AG04449 (cell line): ENCODE measurements at regions not wholly inside any gene's neighbourhood (a gene's known extent, or its start where the extent isn't known, plus 50 kb on each side); places are given as distances from the start of the nearest gene placed in this dataset.
A peak's percentile ranks its signal among the peaks of the same experiment; 100 is the strongest.

ENCODE experiments used
- CTCF ChIA-PET: fragments of 350-600 bp; formaldehyde crosslinking; extraction: SDS; loops from one replicate; lab custom pipeline; 2021; ENCODE audit warnings: antibody characterized with exemption; lab: Yijun Ruan, JAX
- POLR2A ChIA-PET: fragments of 400-600, 350-600 bp; formaldehyde crosslinking; extraction: SDS; loops from one replicate; lab custom pipeline; 2020; ENCODE audit warnings: antibody characterized with exemption, inconsistent platforms; lab: Yijun Ruan, JAX
- DNase-seq: peaks from one replicate; pipeline ENCODE4 v3.0.0-alpha.2; 2010; ENCODE audit warnings: low read depth, low spot score
- H3K4me3 ChIP-seq: 2 replicates; pipeline ENCODE4 v1.5.1; 2011; ENCODE audit warnings: low read depth, mild to moderate bottlenecking, control low read depth, low read length
- TF ChIP-seq, protein P1 (sequence below): IDR thresholded peaks from one replicate; pipeline ENCODE4 v1.5.1; 2011; ENCODE audit warnings: mild to moderate bottlenecking, moderate library complexity, low read length, control low read depth, inconsistent platforms; ENCODE audit not compliant: insufficient read depth; ENCODE audit errors: missing control alignments

DNA sequence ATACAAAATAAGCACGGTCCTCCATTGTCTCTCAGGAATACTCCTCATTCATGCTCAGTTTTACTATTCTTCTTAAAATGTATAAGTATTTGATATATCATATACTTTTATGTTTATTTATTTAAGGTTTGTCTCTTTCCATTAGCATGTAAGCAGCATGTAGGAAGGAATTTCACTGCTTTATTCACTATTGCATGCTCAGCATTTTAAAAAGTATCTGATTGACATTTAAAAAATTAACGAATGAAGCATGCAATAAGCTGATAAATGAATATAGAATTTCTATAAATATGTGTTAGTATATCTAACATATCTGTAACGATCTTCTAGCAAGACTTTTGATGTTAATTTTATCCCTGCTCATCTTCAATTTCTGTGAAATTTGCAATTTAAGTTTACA, 402.7 kb upstream of the BRINP3 start:
- DNase-seq = no peak
- ChIA-PET CTCF (no interaction called here), POLR2A (no interaction called here)
- no peak overlapping the region for H3K4me3 ChIP-seq
- TF ChIP-seq, protein P1, sequence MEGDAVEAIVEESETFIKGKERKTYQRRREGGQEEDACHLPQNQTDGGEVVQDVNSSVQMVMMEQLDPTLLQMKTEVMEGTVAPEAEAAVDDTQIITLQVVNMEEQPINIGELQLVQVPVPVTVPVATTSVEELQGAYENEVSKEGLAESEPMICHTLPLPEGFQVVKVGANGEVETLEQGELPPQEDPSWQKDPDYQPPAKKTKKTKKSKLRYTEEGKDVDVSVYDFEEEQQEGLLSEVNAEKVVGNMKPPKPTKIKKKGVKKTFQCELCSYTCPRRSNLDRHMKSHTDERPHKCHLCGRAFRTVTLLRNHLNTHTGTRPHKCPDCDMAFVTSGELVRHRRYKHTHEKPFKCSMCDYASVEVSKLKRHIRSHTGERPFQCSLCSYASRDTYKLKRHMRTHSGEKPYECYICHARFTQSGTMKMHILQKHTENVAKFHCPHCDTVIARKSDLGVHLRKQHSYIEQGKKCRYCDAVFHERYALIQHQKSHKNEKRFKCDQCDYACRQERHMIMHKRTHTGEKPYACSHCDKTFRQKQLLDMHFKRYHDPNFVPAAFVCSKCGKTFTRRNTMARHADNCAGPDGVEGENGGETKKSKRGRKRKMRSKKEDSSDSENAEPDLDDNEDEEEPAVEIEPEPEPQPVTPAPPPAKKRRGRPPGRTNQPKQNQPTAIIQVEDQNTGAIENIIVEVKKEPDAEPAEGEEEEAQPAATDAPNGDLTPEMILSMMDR = no peak

DNA sequence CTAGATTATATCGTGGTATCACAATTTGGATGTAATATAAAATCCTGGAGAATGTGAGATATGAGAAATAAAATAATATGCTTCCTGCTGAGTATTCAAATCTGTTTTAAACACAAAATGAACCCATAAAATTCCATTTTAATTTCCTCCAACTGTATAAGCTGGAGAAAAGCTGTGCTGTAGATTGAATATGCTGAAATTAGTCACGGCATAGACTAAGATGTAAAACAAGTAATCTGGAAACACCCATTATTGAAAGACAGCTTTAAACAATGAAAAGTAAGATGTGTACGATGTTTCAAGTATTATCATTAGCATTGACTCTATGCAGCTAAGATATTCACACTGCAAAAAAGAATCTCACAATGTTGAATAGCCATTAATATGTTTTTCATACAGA, 403.4 kb upstream of the BRINP3 start:
- DNase-seq = no peak
- POLR2A ChIA-PET = no interaction called here
- TF ChIP-seq, protein P1 = no peak

DNA sequence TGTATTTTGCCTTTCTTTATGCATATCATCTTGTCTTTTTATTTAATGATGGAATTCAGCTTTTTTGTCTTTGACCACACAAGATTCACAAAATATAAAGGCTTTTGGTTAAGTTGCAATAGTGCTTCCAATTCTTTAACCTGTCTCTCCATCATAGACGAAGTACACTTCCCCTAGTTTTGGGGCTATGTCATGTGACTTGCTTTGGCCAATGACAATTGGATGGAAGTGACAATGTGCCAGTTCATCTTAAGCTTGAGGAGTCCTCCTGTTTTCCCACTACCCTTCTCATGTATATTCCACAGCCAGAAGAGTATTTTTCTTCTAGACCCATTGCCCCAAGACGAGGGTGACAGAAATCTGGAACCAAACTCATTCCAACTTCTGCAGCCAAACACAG, 419.6 kb upstream of the BRINP3 start:
- CTCF ChIA-PET = no interaction called here
- POLR2A ChIA-PET = no interaction called here
- no peak for DNase-seq
- TF ChIP-seq, protein P1 = no peak
- H3K4me3 ChIP-seq = no peak overlapping the region

More for the DNA sequence above, 403.4 kb upstream of the BRINP3 start:
- H3K4me3 ChIP-seq = no peak overlapping the region
- CTCF ChIA-PET = no interaction called here

DNA sequence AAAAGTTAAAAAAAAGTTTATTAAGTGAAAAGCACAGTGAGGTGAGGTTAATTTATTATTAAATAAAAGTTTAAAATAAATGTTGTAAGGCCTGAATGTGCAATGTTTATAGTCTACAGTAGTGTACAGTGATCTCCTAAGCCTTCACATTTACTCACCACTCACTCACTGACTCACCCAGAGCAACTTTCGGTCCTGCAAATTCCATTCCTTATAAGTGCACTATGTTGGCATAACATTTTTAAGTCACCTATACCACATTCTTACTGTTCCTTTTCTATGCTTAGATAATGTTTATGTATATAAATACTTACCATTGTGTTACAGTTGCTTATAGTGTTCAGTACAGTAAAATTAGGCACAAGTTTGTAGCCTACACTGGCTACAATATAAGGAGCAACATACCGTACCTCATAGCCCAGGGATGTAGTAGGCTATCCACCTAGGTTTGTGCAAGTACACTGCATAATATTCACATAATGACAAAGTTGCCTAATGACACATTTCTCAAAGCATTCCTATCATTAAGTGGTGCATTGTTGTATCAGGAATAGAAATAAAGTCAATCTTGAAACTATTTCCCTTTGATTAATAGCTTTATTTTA, 426.5 kb upstream of the BRINP3 start:
- CTCF ChIA-PET = no interaction called here
- POLR2A ChIA-PET = no interaction called here
- peak; percentile 33 for DNase-seq
- TF ChIP-seq, protein P1 = no peak
- no peak overlapping the region for H3K4me3 ChIP-seq

DNA sequence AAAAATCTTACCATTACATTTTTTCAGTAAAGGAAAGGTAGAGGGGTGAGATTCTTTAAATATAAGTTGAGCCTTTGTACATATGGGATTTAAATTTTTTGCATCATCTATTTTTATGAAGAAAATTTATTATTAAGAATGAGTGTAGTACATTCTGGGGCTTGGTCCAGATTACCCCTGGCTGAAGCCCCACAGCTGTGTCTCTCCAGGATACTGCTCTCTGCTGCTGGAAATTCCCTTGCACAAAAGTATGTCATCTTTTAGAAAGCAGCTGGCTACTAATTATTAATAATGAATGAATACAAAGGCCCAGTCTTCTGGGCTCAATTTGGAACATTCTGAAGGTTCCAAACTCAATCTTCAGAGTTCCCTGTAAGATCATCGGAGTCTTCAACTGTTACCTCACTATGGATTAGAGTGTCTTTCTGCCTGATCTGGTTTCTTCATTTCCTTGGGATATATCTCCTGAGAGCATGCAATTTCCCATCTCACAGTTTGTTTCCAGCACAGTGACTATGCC, 428.6 kb upstream of the BRINP3 start:
- H3K4me3 ChIP-seq = no peak overlapping the region
- ChIA-PET CTCF (no interaction called here), POLR2A (no interaction called here)
- DNase-seq = no peak
- TF ChIP-seq, protein P1 = no peak

DNA sequence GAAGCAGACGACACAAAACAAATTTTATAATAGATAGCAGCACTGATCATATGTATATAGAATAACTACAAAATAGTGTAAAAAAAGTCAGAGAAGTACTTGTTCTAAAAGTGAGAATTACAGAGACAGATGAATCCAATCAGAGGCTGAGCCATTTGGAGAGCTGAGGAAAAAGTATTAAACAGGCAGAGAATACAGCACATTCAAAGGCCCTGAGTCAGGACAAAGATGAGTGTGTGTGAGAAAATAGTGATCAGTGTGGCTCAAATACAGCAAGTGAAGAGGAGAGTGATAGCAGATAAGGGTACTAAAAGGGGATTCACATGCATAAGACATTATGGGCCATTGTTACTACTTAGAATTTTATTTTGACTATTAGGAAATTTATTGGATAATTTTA, 430.6 kb upstream of the BRINP3 start:
- no peak overlapping the region for H3K4me3 ChIP-seq
- POLR2A ChIA-PET = no interaction called here
- no peak for DNase-seq
- CTCF ChIA-PET = interaction anchor here (1.4 kb wide), 1 partner anchor 13 kb away, joined by 3 read pairs; no protein-coding TSS in a partner anchor
- TF ChIP-seq, protein P1 = no peak
